PC-9 (cell line): ENCODE measurements at regions not wholly inside any gene's neighbourhood (a gene's known extent, or its start where the extent isn't known, plus 50 kb on each side); places are given as distances from the start of the nearest gene placed in this dataset.
"Not testable (repeated sequence)": the region's sequence is repeated elsewhere in the genome, so short reads cannot be mapped to it uniquely, and the experiment has no call there.

Source experiments
- BruUV-seq: library from RNA; stranded (reverse); fragments of 400-500 nt; replicated peaks from 2 replicates; lab custom pipeline; 2021; lab: Mats Ljungman, UMichigan
- CTCF ChIA-PET: fragments of 300-600 bp; sonication (Branson Sonifier 250); formaldehyde crosslinking; loops from one replicate; lab custom pipeline; 2022; ENCODE audit warnings: antibody characterized with exemption; lab: Charles Lee
- POLR2A ChIA-PET: fragments of 300-600 bp; sonication (Branson Sonifier 250); formaldehyde crosslinking; loops from one replicate; lab custom pipeline; 2022; ENCODE audit warnings: antibody characterized with exemption; ENCODE audit not compliant: unreplicated experiment; lab: Charles Lee
- DNase-seq, 2 experiments: peaks; one replicate each; pipeline versions ENCODE4 v3.0.0 to v3.0.0-alpha.2; 2015 to 2022; ENCODE audit warnings: mixed read lengths in 1 of 2
- H2AFZ ChIP-seq: fragments of 200-600 bp; sonication (generic); 2 replicates; pipeline ENCODE4 v1.8.1; 2017; ENCODE audit warnings: antibody characterized with exemption
- H3F3A ChIP-seq: fragments of 200-600 bp; sonication (generic); 2 replicates; pipeline ENCODE4 v1.8.1; 2017; ENCODE audit warnings: antibody characterized with exemption, mild to moderate bottlenecking, low read depth; ENCODE audit not compliant: insufficient read depth
- H3K27ac ChIP-seq: fragments of 200-600 bp; sonication (generic); 2 replicates; pipeline ENCODE4 v1.6.1; 2016; ENCODE audit warnings: mixed run types
- H3K27me3 ChIP-seq: fragments of 200-600 bp; sonication (generic); 2 replicates; pipeline ENCODE4 v1.6.1; 2016; ENCODE audit warnings: low read depth, mixed run types; ENCODE audit not compliant: insufficient read depth
- H3K36me3 ChIP-seq: fragments of 200-600 bp; sonication (generic); 2 replicates; pipeline ENCODE4 v1.6.1; 2016; ENCODE audit warnings: low read depth, mixed run types
- H3K4me1 ChIP-seq: fragments of 200-600 bp; sonication (generic); replicated peaks from 2 replicates; pipeline ENCODE4 v1.6.1; 2016; ENCODE audit warnings: mixed run types; ENCODE audit not compliant: insufficient read depth
- H3K4me2 ChIP-seq: fragments of 200-600 bp; sonication (generic); 2 replicates; pipeline ENCODE4 v1.6.1; 2017; ENCODE audit warnings: mixed run types
- H3K4me3 ChIP-seq: fragments of 200-600 bp; sonication (generic); 2 replicates; pipeline ENCODE4 v1.6.1; 2016; ENCODE audit warnings: mixed run types
- H3K79me2 ChIP-seq: fragments of 200-600 bp; sonication (generic); 2 replicates; pipeline ENCODE4 v1.6.1; 2017; ENCODE audit warnings: low read depth, mixed run types
- H3K9me2 ChIP-seq: fragments of 200-600 bp; sonication (generic); 2 replicates; pipeline ENCODE4 v1.8.1; 2017; ENCODE audit warnings: mild to moderate bottlenecking; ENCODE audit not compliant: insufficient read depth
- H3K9me3 ChIP-seq: fragments of 200-600 bp; sonication (generic); 2 replicates; pipeline ENCODE4 v1.8.1; 2016; ENCODE audit warnings: low read depth; ENCODE audit not compliant: insufficient read depth
- H4K20me1 ChIP-seq: fragments of 200-600 bp; sonication (generic); 2 replicates; pipeline ENCODE4 v1.8.1; 2017; ENCODE audit not compliant: insufficient read depth
- EZH2 ChIP-seq: fragments of 200-600 bp; sonication (generic); IDR thresholded peaks from 2 replicates; pipeline ENCODE4 v1.8.0; 2017; ENCODE audit warnings: antibody characterized with exemption, low read depth
- intact Hi-C: fragments of 100-400 bp; cut with micrococcal nuclease; formaldehyde crosslinking; loops from one replicate; pipeline ENCODE4 v1.10.0; 2022; ENCODE audit not compliant: unreplicated experiment
- TF ChIP-seq, protein P1 (sequence below): fragments of 200-600 bp; sonication (generic); conservative IDR thresholded peaks from 2 replicates; pipeline ENCODE4 v1.6.1; 2017; ENCODE audit warnings: mixed run types, antibody characterized with exemption, mild to moderate bottlenecking, moderate library complexity

DNA sequence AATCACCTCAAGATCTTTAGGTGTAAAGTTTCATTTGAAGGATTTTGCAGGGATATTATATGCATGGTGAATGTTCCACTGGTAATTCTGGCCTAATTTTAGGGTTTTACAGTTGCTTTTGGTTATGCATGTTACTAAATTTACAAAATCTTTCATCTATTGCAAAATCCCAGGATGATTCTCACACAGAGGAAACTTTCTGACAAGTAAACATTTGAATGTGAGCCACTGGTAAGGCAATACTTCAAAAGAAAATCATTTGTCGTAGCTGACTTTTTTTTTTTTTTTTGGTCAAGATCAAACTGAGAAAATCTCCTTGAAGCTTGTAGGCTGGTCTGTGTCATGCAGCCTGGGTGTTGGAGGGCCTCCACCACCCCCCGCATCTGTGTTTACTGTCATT lies 141.9 kb upstream of the EXOC2 start:
- Histone ChIP-seq H2AFZ (no peak overlapping the region), H3K79me2 (no peaks in the 10 kb centered on the region), H3K36me3 (no peaks in the 10 kb centered on the region), H3K4me2 (no peak overlapping the region), H3K9me3 (no peaks in the 10 kb centered on the region), H3K4me1 (peaks cover 24% of the 10 kb centered on the region), H4K20me1 (no peaks in the 10 kb centered on the region), H3K27ac (no peak overlapping the region), H3K4me3 (no peak overlapping the region), H3K9me2 (no peaks in the 10 kb centered on the region), H3F3A (no peaks in the 10 kb centered on the region), H3K27me3 (no peaks in the 10 kb centered on the region)
- no peak for DNase-seq
- intact Hi-C loops, result no loop called here
- ChIA-PET POLR2A (no interaction called here), CTCF (no interaction called here)
- TF ChIP-seq, protein P1, sequence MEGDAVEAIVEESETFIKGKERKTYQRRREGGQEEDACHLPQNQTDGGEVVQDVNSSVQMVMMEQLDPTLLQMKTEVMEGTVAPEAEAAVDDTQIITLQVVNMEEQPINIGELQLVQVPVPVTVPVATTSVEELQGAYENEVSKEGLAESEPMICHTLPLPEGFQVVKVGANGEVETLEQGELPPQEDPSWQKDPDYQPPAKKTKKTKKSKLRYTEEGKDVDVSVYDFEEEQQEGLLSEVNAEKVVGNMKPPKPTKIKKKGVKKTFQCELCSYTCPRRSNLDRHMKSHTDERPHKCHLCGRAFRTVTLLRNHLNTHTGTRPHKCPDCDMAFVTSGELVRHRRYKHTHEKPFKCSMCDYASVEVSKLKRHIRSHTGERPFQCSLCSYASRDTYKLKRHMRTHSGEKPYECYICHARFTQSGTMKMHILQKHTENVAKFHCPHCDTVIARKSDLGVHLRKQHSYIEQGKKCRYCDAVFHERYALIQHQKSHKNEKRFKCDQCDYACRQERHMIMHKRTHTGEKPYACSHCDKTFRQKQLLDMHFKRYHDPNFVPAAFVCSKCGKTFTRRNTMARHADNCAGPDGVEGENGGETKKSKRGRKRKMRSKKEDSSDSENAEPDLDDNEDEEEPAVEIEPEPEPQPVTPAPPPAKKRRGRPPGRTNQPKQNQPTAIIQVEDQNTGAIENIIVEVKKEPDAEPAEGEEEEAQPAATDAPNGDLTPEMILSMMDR, result no peak
- TF ChIP-seq EZH2, result no peak
- no TSS peak for BruUV-seq

GRCh38 chr6:834190-834589 lies 141.3 kb upstream of the EXOC2 start:
- Histone ChIP-seq H3K36me3 (no peaks in the 10 kb centered on the region), H3K4me2 (no peak overlapping the region), H3K79me2 (no peaks in the 10 kb centered on the region), H3K27me3 (no peaks in the 10 kb centered on the region), H4K20me1 (no peaks in the 10 kb centered on the region), H2AFZ (no peak overlapping the region), H3K4me3 (no peak overlapping the region), H3K9me3 (no peaks in the 10 kb centered on the region), H3K4me1 (peaks cover 24% of the 10 kb centered on the region), H3K9me2 (no peaks in the 10 kb centered on the region), H3F3A (no peaks in the 10 kb centered on the region), H3K27ac (no peak overlapping the region)
- DNase-seq, result no peak
- POLR2A ChIA-PET, result no interaction called here
- CTCF ChIA-PET, result no interaction called here
- no TSS peak for BruUV-seq
- intact Hi-C loops, result no loop called here
- TF ChIP-seq, protein P1, result no peak
- no peak for TF ChIP-seq EZH2

- POLR2A ChIA-PET, H4K20me1 ChIP-seq, intact Hi-C loops, H3K27ac ChIP-seq, BruUV-seq, H2AFZ ChIP-seq, H3K36me3 ChIP-seq, H3F3A ChIP-seq, H3K4me2 ChIP-seq, H3K4me3 ChIP-seq, H3K9me3 ChIP-seq, H3K79me2 ChIP-seq, CTCF ChIA-PET, H3K9me2 ChIP-seq, DNase-seq, H3K27me3 ChIP-seq: not testable (repeated sequence)
- peaks cover 24% of the 10 kb centered on the region for H3K4me1 ChIP-seq
These were observed 139.9 kb upstream of the EXOC2 start for GRCh38 chr6:832804-833203.

- BruUV-seq, result no TSS peak
- intact Hi-C loops, result no loop called here
- CTCF ChIA-PET, result no interaction called here
These were observed 137.9 kb upstream of the EXOC2 start for GRCh38 chr6:830667-831327.

More at GRCh38 chr6:830667-831327, 137.9 kb upstream of the EXOC2 start:
- H3F3A ChIP-seq, result no peaks in the 10 kb centered on the region
- no peak overlapping the region for H2AFZ ChIP-seq
- no peaks in the 10 kb centered on the region for H3K79me2 ChIP-seq
- no peaks in the 10 kb centered on the region for H3K9me3 ChIP-seq
- no peak for DNase-seq
- no peak for TF ChIP-seq EZH2
- TF ChIP-seq, protein P1, result no peak
- H4K20me1 ChIP-seq, result no peaks in the 10 kb centered on the region
- POLR2A ChIA-PET, result no interaction called here
- H3K27me3 ChIP-seq, result no peaks in the 10 kb centered on the region
- H3K36me3 ChIP-seq, result no peaks in the 10 kb centered on the region
- no peak overlapping the region for H3K27ac ChIP-seq
- H3K9me2 ChIP-seq, result no peaks in the 10 kb centered on the region
- no peak overlapping the region for H3K4me3 ChIP-seq
- no peak overlapping the region for H3K4me2 ChIP-seq
- peaks cover 6% of the 10 kb centered on the region for H3K4me1 ChIP-seq
